Mammary epithelial cell (primary cell): ENCODE measurements at regions not wholly inside any gene's neighbourhood (a gene's known extent, or its start where the extent isn't known, plus 50 kb on each side); places are given as distances from the start of the nearest gene placed in this dataset.
"Not testable (repeated sequence)": the region's sequence is repeated elsewhere in the genome, so short reads cannot be mapped to it uniquely, and the experiment has no call there.

ENCODE experiments used
- CTCF ChIP-seq, 2 donors: IDR thresholded peaks in 1 of 2; conservative IDR thresholded peaks in 1 of 2; 2 replicates each; pipeline ENCODE4 v1.5.1; 2011 to 2012; ENCODE audit warnings: inconsistent platforms in 2 of 2, low read length in 2 of 2, mild to moderate bottlenecking in 2 of 2, control low read depth in 1 of 2, low read depth in 1 of 2; ENCODE audit not compliant: insufficient read depth in 1 of 2; ENCODE audit errors: extremely low read depth in 1 of 2
- EZH2 ChIP-seq: IDR thresholded peaks from 2 replicates; pipeline ENCODE4 v1.6.1; 2012; ENCODE audit warnings: low read length, inconsistent platforms, borderline replicate concordance

GRCh38 chr17:27950225-27950624, 57.1 kb upstream of the LYRM9 start:
- TF ChIP-seq EZH2; CTCF (conservative IDR thresholded peaks at IDR 0.05 in 1 of 2, IDR thresholded peaks at IDR 0.05 in 1 of 2; ENCODE audit: extremely low read depth in 1 of 2, insufficient read depth in 1 of 2, low read depth in 1 of 2, low read length in 2 of 2): not testable (repeated sequence)
